Loucy (cell line): ENCODE measurements at regions not wholly inside any gene's neighbourhood (a gene's known extent, or its start where the extent isn't known, plus 50 kb on each side); places are given as distances from the start of the nearest gene placed in this dataset.

Source experiments
- H2AFZ ChIP-seq: fragments of 200-600 bp; sonication (generic); 2 replicates; pipeline ENCODE4 v1.6.0; 2016; ENCODE audit warnings: antibody characterized with exemption, mild to moderate bottlenecking, low read length, moderate library complexity
- H3F3A ChIP-seq: fragments of 200-600 bp; 2 replicates; pipeline ENCODE4 v1.6.0; 2016; ENCODE audit warnings: antibody characterized with exemption, low read depth, mild to moderate bottlenecking
- H3K27me3 ChIP-seq: fragments of 200-600 bp; sonication (generic); 2 replicates; pipeline ENCODE4 v1.6.1; 2014; ENCODE audit warnings: low read length, mild to moderate bottlenecking; ENCODE audit not compliant: insufficient read depth, poor library complexity, severe bottlenecking
- H3K36me3 ChIP-seq: fragments of 200-600 bp; sonication (generic); 2 replicates; pipeline ENCODE4 v1.6.1; 2016; ENCODE audit warnings: low read length; ENCODE audit not compliant: insufficient read depth
- H3K4me1 ChIP-seq: fragments of 200-600 bp; sonication (generic); 2 replicates; pipeline ENCODE4 v1.5.1; 2014; ENCODE audit warnings: low read length, mild to moderate bottlenecking; ENCODE audit not compliant: insufficient read depth, poor library complexity, severe bottlenecking
- H3K4me2 ChIP-seq: fragments of 200-600 bp; sonication (generic); 2 replicates; pipeline ENCODE4 v1.6.0; 2014; ENCODE audit warnings: antibody characterized with exemption, low read length, low read depth, mild to moderate bottlenecking; ENCODE audit not compliant: poor library complexity, severe bottlenecking
- H3K4me3 ChIP-seq: fragments of 200-600 bp; sonication (generic); 2 replicates; pipeline ENCODE4 v1.5.1; 2014; ENCODE audit warnings: low read length, mild to moderate bottlenecking, mixed read lengths; ENCODE audit not compliant: poor library complexity, severe bottlenecking
- H3K79me2 ChIP-seq: fragments of 200-600 bp; sonication (generic); 2 replicates; pipeline ENCODE4 v1.6.1; 2014; ENCODE audit warnings: low read length; ENCODE audit not compliant: insufficient read depth
- H3K9ac ChIP-seq: fragments of 200-600 bp; sonication (generic); 2 replicates; pipeline ENCODE4 v1.6.0; 2014; ENCODE audit warnings: mild to moderate bottlenecking, low read depth, low read length, moderate library complexity; ENCODE audit not compliant: poor library complexity, severe bottlenecking
- H3K9me2 ChIP-seq: fragments of 200-600 bp; sonication (generic); replicated peaks from 2 replicates; pipeline ENCODE4 v1.6.1; 2016; ENCODE audit warnings: low read depth, low read length, mixed read lengths
- H3K9me3 ChIP-seq: fragments of 200-600 bp; sonication (generic); 2 replicates; pipeline ENCODE4 v1.6.1; 2014; ENCODE audit warnings: mild to moderate bottlenecking, antibody characterized with exemption, low read length, low read depth; ENCODE audit not compliant: insufficient read depth
- H4K20me1 ChIP-seq: fragments of 200-600 bp; sonication (generic); 2 replicates; pipeline ENCODE4 v1.6.0; 2014; ENCODE audit warnings: antibody characterized with exemption, low read length, mild to moderate bottlenecking; ENCODE audit not compliant: insufficient read depth, poor library complexity, severe bottlenecking
- EZH2phosphoT487 ChIP-seq: fragments of 200-600 bp; IDR thresholded peaks from 2 replicates; pipeline ENCODE4 v1.6.1; 2018; ENCODE audit warnings: antibody characterized with exemption, mild to moderate bottlenecking, moderate library complexity, borderline replicate concordance
- TF ChIP-seq, protein P1 (sequence below): fragments of 200-600 bp; sonication (generic); conservative IDR thresholded peaks from 2 replicates; pipeline ENCODE4 v1.5.1; 2014; ENCODE audit warnings: mild to moderate bottlenecking, antibody characterized with exemption, low read length

GRCh38 chr14:49297102-49297501 is 289.1 kb downstream of the RPS29 start:
- Histone ChIP-seq H3K9me3 (no peaks in the 10 kb centered on the region), H2AFZ (no peak overlapping the region), H3K36me3 (no peaks in the 10 kb centered on the region), H4K20me1 (no peaks in the 10 kb centered on the region), H3K79me2 (no peaks in the 10 kb centered on the region), H3F3A (no peaks in the 10 kb centered on the region), H3K4me2 (no peak overlapping the region), H3K27me3 (no peaks in the 10 kb centered on the region), H3K9me2 (no peaks in the 10 kb centered on the region), H3K4me3 (no peak overlapping the region), H3K4me1 (no peaks in the 10 kb centered on the region), H3K9ac (no peak overlapping the region)
- TF ChIP-seq, protein P1, sequence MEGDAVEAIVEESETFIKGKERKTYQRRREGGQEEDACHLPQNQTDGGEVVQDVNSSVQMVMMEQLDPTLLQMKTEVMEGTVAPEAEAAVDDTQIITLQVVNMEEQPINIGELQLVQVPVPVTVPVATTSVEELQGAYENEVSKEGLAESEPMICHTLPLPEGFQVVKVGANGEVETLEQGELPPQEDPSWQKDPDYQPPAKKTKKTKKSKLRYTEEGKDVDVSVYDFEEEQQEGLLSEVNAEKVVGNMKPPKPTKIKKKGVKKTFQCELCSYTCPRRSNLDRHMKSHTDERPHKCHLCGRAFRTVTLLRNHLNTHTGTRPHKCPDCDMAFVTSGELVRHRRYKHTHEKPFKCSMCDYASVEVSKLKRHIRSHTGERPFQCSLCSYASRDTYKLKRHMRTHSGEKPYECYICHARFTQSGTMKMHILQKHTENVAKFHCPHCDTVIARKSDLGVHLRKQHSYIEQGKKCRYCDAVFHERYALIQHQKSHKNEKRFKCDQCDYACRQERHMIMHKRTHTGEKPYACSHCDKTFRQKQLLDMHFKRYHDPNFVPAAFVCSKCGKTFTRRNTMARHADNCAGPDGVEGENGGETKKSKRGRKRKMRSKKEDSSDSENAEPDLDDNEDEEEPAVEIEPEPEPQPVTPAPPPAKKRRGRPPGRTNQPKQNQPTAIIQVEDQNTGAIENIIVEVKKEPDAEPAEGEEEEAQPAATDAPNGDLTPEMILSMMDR: no peak

- TF ChIP-seq EZH2phosphoT487: no peak
- TF ChIP-seq, protein P1: no peak; the same call in 1 of the 2 replicates
- Histone ChIP-seq H3K27me3 (no peaks in the 10 kb centered on the region), H2AFZ (no peak overlapping the region)
These were observed 291.5 kb downstream of the RPS29 start for GRCh38 chr14:49294621-49295148.

GRCh38 chr14:49287004-49287403 is 299.2 kb downstream of the RPS29 start:
- no peaks in the 10 kb centered on the region for H3K4me1 ChIP-seq
- H3K9me2 ChIP-seq: no peaks in the 10 kb centered on the region
- H3K9ac ChIP-seq: no peak overlapping the region
- no peak overlapping the region for H2AFZ ChIP-seq
- no peaks in the 10 kb centered on the region for H3K27me3 ChIP-seq
- no peak overlapping the region for H3K4me2 ChIP-seq
- no peaks in the 10 kb centered on the region for H3K9me3 ChIP-seq
- H3F3A ChIP-seq: no peaks in the 10 kb centered on the region
- H4K20me1 ChIP-seq: no peaks in the 10 kb centered on the region
- no peak for TF ChIP-seq EZH2phosphoT487
- TF ChIP-seq, protein P1: no peak
- H3K79me2 ChIP-seq: no peaks in the 10 kb centered on the region
- no peak overlapping the region for H3K4me3 ChIP-seq
- no peaks in the 10 kb centered on the region for H3K36me3 ChIP-seq

More at GRCh38 chr14:49294621-49295148, 291.5 kb downstream of the RPS29 start:
- no peaks in the 10 kb centered on the region for H3K9me2 ChIP-seq
- H3K4me2 ChIP-seq: no peak overlapping the region
- no peak overlapping the region for H3K9ac ChIP-seq
- H3F3A ChIP-seq: no peaks in the 10 kb centered on the region
- no peaks in the 10 kb centered on the region for H4K20me1 ChIP-seq
- H3K79me2 ChIP-seq: no peaks in the 10 kb centered on the region
- H3K4me1 ChIP-seq: no peaks in the 10 kb centered on the region
- no peaks in the 10 kb centered on the region for H3K36me3 ChIP-seq
- H3K4me3 ChIP-seq: no peak overlapping the region
- no peaks in the 10 kb centered on the region for H3K9me3 ChIP-seq
